DMS153 (cell line): ENCODE measurements at regions not wholly inside any gene's neighbourhood (a gene's known extent, or its start where the extent isn't known, plus 50 kb on each side); places are given as distances from the start of the nearest gene placed in this dataset.
"Not testable (repeated sequence)": the region's sequence is repeated elsewhere in the genome, so short reads cannot be mapped to it uniquely, and the experiment has no call there.

Experiments used
- DNase-seq: peaks from one replicate; lab custom pipeline; 2025; lab: John Stamatoyannopoulos, UW

GRCh38 chr9:31588006-31588405, 796.4 kb upstream of the ACO1 start:
- DNase-seq = peak; percentile 74

GRCh38 chr9:31588756-31589155, 795.7 kb upstream of the ACO1 start:
- DNase-seq = no peak

- DNase-seq = peak; percentile 8
Observed at GRCh38 chr9:31590091-31590490, 794.4 kb upstream of the ACO1 start.

GRCh38 chr9:31597086-31597485, 787.4 kb upstream of the ACO1 start:
- not testable (repeated sequence) for DNase-seq

- peak; percentile 8 for DNase-seq
Observed at GRCh38 chr9:31597977-31598376, 786.5 kb upstream of the ACO1 start.

GRCh38 chr9:31601666-31602065, 782.8 kb upstream of the ACO1 start:
- DNase-seq = no peak

- DNase-seq = no peak
Observed at GRCh38 chr9:31604531-31604930, 779.9 kb upstream of the ACO1 start.

GRCh38 chr9:31605164-31605563, 779.3 kb upstream of the ACO1 start:
- no peak for DNase-seq

GRCh38 chr9:31606678-31607077, 777.8 kb upstream of the ACO1 start:
- no peak for DNase-seq

- peak; percentile 44 for DNase-seq
Observed at GRCh38 chr9:31608416-31608815, 776.0 kb upstream of the ACO1 start.

- DNase-seq = no peak
Observed at GRCh38 chr9:31608881-31609280, 775.6 kb upstream of the ACO1 start.

- no peak for DNase-seq
Observed at GRCh38 chr9:31612336-31613030, 772.0 kb upstream of the ACO1 start.

- no peak for DNase-seq
Observed at GRCh38 chr9:31615966-31616365, 768.5 kb upstream of the ACO1 start.

GRCh38 chr9:31623511-31623910, 760.9 kb upstream of the ACO1 start:
- no peak for DNase-seq

- no peak for DNase-seq
Observed at GRCh38 chr9:31629292-31629691, 755.2 kb upstream of the ACO1 start.

- no peak for DNase-seq
Observed at GRCh38 chr9:31637265-31637664, 747.2 kb upstream of the ACO1 start.

GRCh38 chr9:31637861-31638260, 746.6 kb upstream of the ACO1 start:
- no peak for DNase-seq

GRCh38 chr9:31639451-31639850, 745.0 kb upstream of the ACO1 start:
- no peak for DNase-seq

- DNase-seq = no peak
Observed at GRCh38 chr9:31669311-31669710, 715.1 kb upstream of the ACO1 start.

- DNase-seq = no peak
Observed at GRCh38 chr9:31671011-31671410, 713.4 kb upstream of the ACO1 start.

GRCh38 chr9:31674264-31674663, 710.2 kb upstream of the ACO1 start:
- no peak for DNase-seq

GRCh38 chr9:31677415-31677814, 707.0 kb upstream of the ACO1 start:
- DNase-seq = no peak

GRCh38 chr9:31677877-31678276, 706.6 kb upstream of the ACO1 start:
- no peak for DNase-seq

GRCh38 chr9:31683116-31683515, 701.3 kb upstream of the ACO1 start:
- DNase-seq = peak; percentile 44
